ENCODE measurements at regions not wholly inside any gene's neighbourhood (a gene's known extent, or its start where the extent isn't known, plus 50 kb on each side); places are given as distances from the start of the nearest gene placed in this dataset.

DNA sequence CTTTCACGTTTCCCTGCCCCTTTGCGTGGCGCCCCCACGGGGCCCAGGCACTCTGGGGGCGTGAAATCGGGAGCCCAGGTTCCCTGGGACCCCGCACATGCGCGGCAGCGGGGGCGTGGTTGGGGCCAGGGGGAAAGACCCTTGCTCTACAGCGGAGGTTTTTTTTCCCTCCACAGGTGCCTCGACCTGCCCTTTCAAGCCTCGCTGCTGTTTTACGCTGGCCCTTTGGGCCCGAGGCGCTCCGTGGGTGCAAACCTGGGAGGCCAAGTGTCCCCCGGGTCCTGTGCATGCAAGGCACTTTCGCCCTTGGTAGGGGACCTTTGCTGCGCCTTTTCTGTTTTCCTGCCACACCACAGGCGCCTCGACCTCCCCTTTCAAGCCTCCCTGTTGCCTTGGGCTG is 329.8 kb downstream of the ALG10 start:
- TF ChIP-seq, protein P1, sequence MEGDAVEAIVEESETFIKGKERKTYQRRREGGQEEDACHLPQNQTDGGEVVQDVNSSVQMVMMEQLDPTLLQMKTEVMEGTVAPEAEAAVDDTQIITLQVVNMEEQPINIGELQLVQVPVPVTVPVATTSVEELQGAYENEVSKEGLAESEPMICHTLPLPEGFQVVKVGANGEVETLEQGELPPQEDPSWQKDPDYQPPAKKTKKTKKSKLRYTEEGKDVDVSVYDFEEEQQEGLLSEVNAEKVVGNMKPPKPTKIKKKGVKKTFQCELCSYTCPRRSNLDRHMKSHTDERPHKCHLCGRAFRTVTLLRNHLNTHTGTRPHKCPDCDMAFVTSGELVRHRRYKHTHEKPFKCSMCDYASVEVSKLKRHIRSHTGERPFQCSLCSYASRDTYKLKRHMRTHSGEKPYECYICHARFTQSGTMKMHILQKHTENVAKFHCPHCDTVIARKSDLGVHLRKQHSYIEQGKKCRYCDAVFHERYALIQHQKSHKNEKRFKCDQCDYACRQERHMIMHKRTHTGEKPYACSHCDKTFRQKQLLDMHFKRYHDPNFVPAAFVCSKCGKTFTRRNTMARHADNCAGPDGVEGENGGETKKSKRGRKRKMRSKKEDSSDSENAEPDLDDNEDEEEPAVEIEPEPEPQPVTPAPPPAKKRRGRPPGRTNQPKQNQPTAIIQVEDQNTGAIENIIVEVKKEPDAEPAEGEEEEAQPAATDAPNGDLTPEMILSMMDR (conservative IDR thresholded peaks at IDR 0.05; ENCODE audit: low read length): no peak
- TF ChIP-seq EZH2phosphoT487 (IDR thresholded peaks at IDR 0.05; ENCODE audit: borderline replicate concordance): no peak

Data from Loucy (cell line).